ENCODE measurements at regions not wholly inside any gene's neighbourhood (a gene's known extent, or its start where the extent isn't known, plus 50 kb on each side); places are given as distances from the start of the nearest gene placed in this dataset.

DNA sequence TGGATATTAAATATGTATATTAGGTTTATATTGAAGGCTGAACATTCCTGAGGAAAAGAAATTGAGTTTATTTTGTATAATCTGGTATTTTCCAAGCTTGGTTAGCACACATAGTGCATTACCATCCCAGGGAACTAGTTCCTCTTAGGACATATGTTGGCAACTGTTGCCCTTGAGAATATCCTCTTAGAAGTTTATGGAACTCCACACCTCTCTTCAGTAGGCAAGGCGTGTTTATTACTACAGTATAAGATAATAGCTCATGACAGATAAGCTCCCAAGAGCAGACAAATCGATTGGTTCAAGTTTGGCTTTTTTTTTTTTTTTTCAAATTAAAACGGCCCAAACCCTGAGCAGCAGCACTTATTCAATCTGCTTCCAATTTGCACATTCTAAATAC is 59.8 kb upstream of the SIPA1L2 start:
- TF ChIP-seq EZH2 (IDR thresholded peaks at IDR 0.05; ENCODE audit: low read length, unreplicated experiment) (no peak), EZH2phosphoT487 (IDR thresholded peaks at IDR 0.05; ENCODE audit: borderline replicate concordance, low read length) (no peak)
- TF ChIP-seq, protein P1, sequence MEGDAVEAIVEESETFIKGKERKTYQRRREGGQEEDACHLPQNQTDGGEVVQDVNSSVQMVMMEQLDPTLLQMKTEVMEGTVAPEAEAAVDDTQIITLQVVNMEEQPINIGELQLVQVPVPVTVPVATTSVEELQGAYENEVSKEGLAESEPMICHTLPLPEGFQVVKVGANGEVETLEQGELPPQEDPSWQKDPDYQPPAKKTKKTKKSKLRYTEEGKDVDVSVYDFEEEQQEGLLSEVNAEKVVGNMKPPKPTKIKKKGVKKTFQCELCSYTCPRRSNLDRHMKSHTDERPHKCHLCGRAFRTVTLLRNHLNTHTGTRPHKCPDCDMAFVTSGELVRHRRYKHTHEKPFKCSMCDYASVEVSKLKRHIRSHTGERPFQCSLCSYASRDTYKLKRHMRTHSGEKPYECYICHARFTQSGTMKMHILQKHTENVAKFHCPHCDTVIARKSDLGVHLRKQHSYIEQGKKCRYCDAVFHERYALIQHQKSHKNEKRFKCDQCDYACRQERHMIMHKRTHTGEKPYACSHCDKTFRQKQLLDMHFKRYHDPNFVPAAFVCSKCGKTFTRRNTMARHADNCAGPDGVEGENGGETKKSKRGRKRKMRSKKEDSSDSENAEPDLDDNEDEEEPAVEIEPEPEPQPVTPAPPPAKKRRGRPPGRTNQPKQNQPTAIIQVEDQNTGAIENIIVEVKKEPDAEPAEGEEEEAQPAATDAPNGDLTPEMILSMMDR (conservative IDR thresholded peaks at IDR 0.05; ENCODE audit: low read depth, low read length), result no peak
